PC-9 (cell line): ENCODE measurements at regions not wholly inside any gene's neighbourhood (a gene's known extent, or its start where the extent isn't known, plus 50 kb on each side); places are given as distances from the start of the nearest gene placed in this dataset.

ENCODE experiments used
- CTCF ChIP-seq: fragments of 200-600 bp; sonication (generic); conservative IDR thresholded peaks from 2 replicates; pipeline ENCODE4 v1.6.1; 2017; ENCODE audit warnings: mixed run types, antibody characterized with exemption, mild to moderate bottlenecking, moderate library complexity
- EZH2 ChIP-seq: fragments of 200-600 bp; sonication (generic); IDR thresholded peaks from 2 replicates; pipeline ENCODE4 v1.8.0; 2017; ENCODE audit warnings: antibody characterized with exemption, low read depth

GRCh38 chr18:41347057-41347456, 608.0 kb upstream of the PIK3C3 start:
- TF ChIP-seq CTCF, result no peak
- TF ChIP-seq EZH2, result no peak
